ENCODE measurements at regions not wholly inside any gene's neighbourhood (a gene's known extent, or its start where the extent isn't known, plus 50 kb on each side); places are given as distances from the start of the nearest gene placed in this dataset.

GRCh38 chr2:5507367-5507766, 184.8 kb upstream of the SOX11 start:
- Histone ChIP-seq H3K9me3 (ENCODE audit: control insufficient read depth, low read length) (no peaks in the 10 kb centered on the region), H3K4me1 (ENCODE audit: control insufficient read depth, insufficient read depth, low read length, poor library complexity, severe bottlenecking) (no peaks in the 10 kb centered on the region), H3K27ac (ENCODE audit: low read depth, low read length, severe bottlenecking) (no peak overlapping the region), H3K4me3 (ENCODE audit: extremely low read depth, insufficient read depth, low read length, poor library complexity, severe bottlenecking) (no peak overlapping the region), H3K36me3 (ENCODE audit: control insufficient read depth, insufficient read depth, low read length) (no peaks in the 10 kb centered on the region)
- 65 to 80% methylated on average over 5 to 7 of the region's 10 CpGs for WGBS, 2 experiments (ENCODE audit: insufficient coverage in 2 of 2)

- Histone ChIP-seq H3K4me3 (ENCODE audit: extremely low read depth, insufficient read depth, low read length, poor library complexity, severe bottlenecking) (no peak overlapping the region), H3K36me3 (ENCODE audit: control insufficient read depth, insufficient read depth, low read length) (no peaks in the 10 kb centered on the region), H3K9me3 (ENCODE audit: control insufficient read depth, low read length) (no peaks in the 10 kb centered on the region), H3K27ac (ENCODE audit: low read depth, low read length, severe bottlenecking) (no peak overlapping the region), H3K4me1 (ENCODE audit: control insufficient read depth, insufficient read depth, low read length, poor library complexity, severe bottlenecking) (no peaks in the 10 kb centered on the region)
- WGBS, 2 experiments (ENCODE audit: insufficient coverage in 2 of 2) = 90 to 94% methylated on average over 7 of the region's 7 CpGs
These were observed 182.8 kb upstream of the SOX11 start for GRCh38 chr2:5509362-5509761.

DNA sequence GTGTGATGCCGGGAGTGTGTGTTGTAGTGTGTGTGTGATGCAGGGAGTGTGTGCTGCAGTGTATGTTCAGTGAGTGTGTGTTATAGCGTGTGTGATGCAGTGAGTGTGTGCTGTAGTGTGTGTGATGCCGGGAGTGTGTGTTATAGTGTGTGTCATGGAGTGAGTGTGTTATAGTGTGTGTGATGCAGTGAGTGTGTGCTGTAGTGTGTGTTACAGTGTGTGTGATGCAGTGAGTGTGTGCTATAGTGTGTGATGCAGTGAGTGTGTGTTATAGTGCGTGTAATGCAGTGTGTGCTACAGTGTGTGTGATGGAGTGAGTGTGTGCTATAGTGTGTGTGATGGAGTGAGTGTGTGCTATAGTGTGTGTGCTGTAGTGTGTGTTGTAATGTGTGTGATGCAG, 182.1 kb upstream of the SOX11 start:
- WGBS, 2 experiments (ENCODE audit: insufficient coverage in 2 of 2) = 66 to 69% methylated on average over 4 of the region's 4 CpGs
- H3K4me1 ChIP-seq (ENCODE audit: control insufficient read depth, insufficient read depth, low read length, poor library complexity, severe bottlenecking) = no peaks in the 10 kb centered on the region
- H3K4me3 ChIP-seq (ENCODE audit: extremely low read depth, insufficient read depth, low read length, poor library complexity, severe bottlenecking) = no peak overlapping the region
- no peaks in the 10 kb centered on the region for H3K36me3 ChIP-seq (ENCODE audit: control insufficient read depth, insufficient read depth, low read length)
- H3K9me3 ChIP-seq (ENCODE audit: control insufficient read depth, low read length) = no peaks in the 10 kb centered on the region
- H3K27ac ChIP-seq (ENCODE audit: low read depth, low read length, severe bottlenecking) = no peak overlapping the region

DNA sequence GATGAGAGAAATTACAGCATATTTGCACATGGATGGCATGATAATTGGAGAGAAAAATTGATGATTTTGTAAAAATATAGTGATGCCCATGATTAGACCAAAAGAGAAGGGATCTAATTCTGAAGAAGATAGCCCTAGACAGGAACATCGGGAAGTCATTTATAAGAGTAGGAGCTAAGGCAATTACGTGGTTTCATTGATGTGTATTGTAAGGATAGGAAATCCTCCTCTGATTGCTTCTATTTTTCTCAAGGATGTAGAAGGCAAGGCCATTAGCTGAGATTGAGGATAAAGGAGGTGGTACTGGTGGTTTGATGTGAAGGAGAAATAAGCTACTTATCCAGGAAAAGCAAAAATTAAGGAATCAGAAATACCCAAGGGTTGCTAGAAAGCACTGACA, 176.5 kb upstream of the SOX11 start:
- Histone ChIP-seq H3K4me3 (ENCODE audit: extremely low read depth, insufficient read depth, low read length, poor library complexity, severe bottlenecking) (no peak overlapping the region), H3K4me1 (ENCODE audit: control insufficient read depth, insufficient read depth, low read length, poor library complexity, severe bottlenecking) (peaks cover 7% of the 10 kb centered on the region), H3K9me3 (ENCODE audit: control insufficient read depth, low read length) (no peaks in the 10 kb centered on the region), H3K27ac (ENCODE audit: low read depth, low read length, severe bottlenecking) (no peak overlapping the region), H3K36me3 (ENCODE audit: control insufficient read depth, insufficient read depth, low read length) (no peaks in the 10 kb centered on the region)
- WGBS, 2 experiments (ENCODE audit: insufficient coverage in 2 of 2) = 100% methylated on average over 1 of the region's 2 CpGs; no CpG with 5 or more reads in 1 of the 2 experiments

DNA sequence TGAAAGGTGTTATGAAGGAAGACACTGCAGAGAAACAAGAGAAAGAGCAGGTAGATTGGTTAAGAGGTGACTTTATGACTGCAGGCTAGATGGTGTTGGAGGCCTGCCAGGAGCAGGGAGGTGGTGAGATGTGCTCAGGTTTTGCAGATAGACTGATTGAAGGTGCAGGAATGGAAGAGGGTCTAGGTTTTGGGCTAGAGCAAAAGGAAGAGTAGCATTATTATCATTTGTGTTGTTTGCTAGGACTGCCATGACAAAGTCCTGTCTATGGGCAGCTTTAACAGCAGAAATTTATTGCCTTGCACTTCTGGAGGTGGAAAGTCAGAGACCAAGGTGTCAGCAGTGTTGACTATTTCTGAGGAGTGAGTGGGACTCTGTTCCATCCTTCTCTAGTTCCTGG, 172.9 kb upstream of the SOX11 start:
- no peaks in the 10 kb centered on the region for H3K36me3 ChIP-seq (ENCODE audit: control insufficient read depth, insufficient read depth, low read length)
- H3K4me3 ChIP-seq (ENCODE audit: extremely low read depth, insufficient read depth, low read length, poor library complexity, severe bottlenecking) = no peak overlapping the region
- H3K27ac ChIP-seq (ENCODE audit: low read depth, low read length, severe bottlenecking) = no peak overlapping the region

DNA sequence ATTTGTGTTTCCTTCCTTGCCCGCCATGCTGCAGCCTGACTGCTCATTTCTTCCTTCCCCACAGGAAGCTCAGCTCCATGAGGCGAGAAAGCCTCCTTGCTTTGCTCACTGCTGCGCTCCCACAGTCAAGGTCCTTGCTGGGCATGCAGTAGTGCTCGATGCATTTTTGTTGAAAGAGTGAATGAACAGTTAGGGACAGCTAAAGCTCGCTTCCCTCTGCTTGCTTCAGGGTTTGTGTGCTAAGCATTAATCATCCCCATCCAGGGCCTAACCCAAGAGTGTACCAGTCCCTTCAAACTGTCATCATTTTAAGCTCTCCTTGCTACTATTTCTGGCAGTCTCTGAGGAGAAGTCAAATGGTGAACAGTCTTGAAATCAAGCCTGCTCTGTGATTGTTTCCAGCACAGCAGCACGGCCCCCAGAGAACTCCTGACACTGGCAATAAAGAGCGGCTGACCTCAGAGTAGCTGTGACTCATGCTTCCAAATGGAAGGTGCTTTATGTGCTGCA, 171.7 kb upstream of the SOX11 start:
- WGBS, 2 experiments (ENCODE audit: insufficient coverage in 2 of 2) = 58 to 65% methylated on average over 4 to 7 of the region's 7 CpGs
- no peak overlapping the region for H3K4me3 ChIP-seq (ENCODE audit: extremely low read depth, insufficient read depth, low read length, poor library complexity, severe bottlenecking)
- H3K4me1 ChIP-seq (ENCODE audit: control insufficient read depth, insufficient read depth, low read length, poor library complexity, severe bottlenecking) = peaks cover 16% of the 10 kb centered on the region
- H3K36me3 ChIP-seq (ENCODE audit: control insufficient read depth, insufficient read depth, low read length) = no peaks in the 10 kb centered on the region
- H3K9me3 ChIP-seq (ENCODE audit: control insufficient read depth, low read length) = no peaks in the 10 kb centered on the region
- peak overlapping the region; percentile 93 for H3K27ac ChIP-seq (ENCODE audit: low read depth, low read length, severe bottlenecking)

More for the DNA sequence above, 172.9 kb upstream of the SOX11 start:
- Histone ChIP-seq H3K4me1 (ENCODE audit: control insufficient read depth, insufficient read depth, low read length, poor library complexity, severe bottlenecking) (peaks cover 16% of the 10 kb centered on the region), H3K9me3 (ENCODE audit: control insufficient read depth, low read length) (no peaks in the 10 kb centered on the region)

DNA sequence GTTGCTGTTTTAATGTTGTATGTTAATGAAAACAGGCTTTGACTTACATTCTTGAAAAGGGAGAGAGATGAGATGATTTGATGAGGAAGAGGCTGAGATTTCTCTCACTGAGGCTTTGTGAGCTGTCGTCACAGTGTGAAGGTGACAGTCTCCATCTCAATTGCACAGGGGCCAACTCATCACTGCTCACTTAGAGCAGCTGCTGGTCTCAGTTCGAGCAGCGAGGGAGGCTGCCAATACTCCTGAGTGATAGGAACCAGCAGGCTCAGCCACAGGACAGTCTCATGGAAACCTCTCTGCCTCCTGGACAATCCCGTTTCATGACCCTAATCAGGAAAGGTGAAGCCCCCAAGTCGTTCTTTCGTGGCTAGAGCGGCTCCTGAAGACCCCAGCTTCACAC, 170.7 kb upstream of the SOX11 start:
- Histone ChIP-seq H3K4me1 (ENCODE audit: control insufficient read depth, insufficient read depth, low read length, poor library complexity, severe bottlenecking) (peaks cover 16% of the 10 kb centered on the region), H3K36me3 (ENCODE audit: control insufficient read depth, insufficient read depth, low read length) (no peaks in the 10 kb centered on the region), H3K9me3 (ENCODE audit: control insufficient read depth, low read length) (no peaks in the 10 kb centered on the region), H3K4me3 (ENCODE audit: extremely low read depth, insufficient read depth, low read length, poor library complexity, severe bottlenecking) (no peak overlapping the region), H3K27ac (ENCODE audit: low read depth, low read length, severe bottlenecking) (peak overlapping the region; percentile 93)
- 68 to 74% methylated on average over 5 to 7 of the region's 7 CpGs for WGBS, 2 experiments (ENCODE audit: insufficient coverage in 2 of 2)

DNA sequence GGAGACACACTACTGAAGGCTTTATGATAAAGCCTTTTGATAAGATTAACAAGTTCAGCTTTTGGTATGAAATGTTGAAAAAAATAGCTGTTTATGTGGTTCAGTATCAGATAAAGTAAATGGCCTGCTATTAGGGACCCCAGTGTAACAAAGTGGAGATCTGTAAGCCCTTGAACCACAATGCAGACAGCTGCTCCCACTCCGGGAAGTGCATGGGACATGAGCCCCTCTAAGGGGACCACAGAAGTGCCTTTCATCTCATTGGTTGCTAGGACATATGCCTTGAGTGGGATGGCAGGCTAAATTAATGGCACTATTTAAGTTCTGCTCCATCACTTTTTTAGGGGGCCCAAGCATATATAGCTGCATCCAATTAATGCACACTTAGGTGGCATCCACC, 167.6 kb upstream of the SOX11 start:
- WGBS, 2 experiments (ENCODE audit: insufficient coverage in 2 of 2) = 83 to 100% methylated on average over 1 of the region's 1 CpG
- no peak overlapping the region for H3K4me3 ChIP-seq (ENCODE audit: extremely low read depth, insufficient read depth, low read length, poor library complexity, severe bottlenecking)
- H3K4me1 ChIP-seq (ENCODE audit: control insufficient read depth, insufficient read depth, low read length, poor library complexity, severe bottlenecking) = peaks cover 16% of the 10 kb centered on the region
- H3K36me3 ChIP-seq (ENCODE audit: control insufficient read depth, insufficient read depth, low read length) = no peaks in the 10 kb centered on the region
- H3K27ac ChIP-seq (ENCODE audit: low read depth, low read length, severe bottlenecking) = no peak overlapping the region
- H3K9me3 ChIP-seq (ENCODE audit: control insufficient read depth, low read length) = no peaks in the 10 kb centered on the region

- H3K36me3 ChIP-seq (ENCODE audit: control insufficient read depth, insufficient read depth, low read length) = no peaks in the 10 kb centered on the region
- H3K4me1 ChIP-seq (ENCODE audit: control insufficient read depth, insufficient read depth, low read length, poor library complexity, severe bottlenecking) = no peaks in the 10 kb centered on the region
- WGBS, 2 experiments (ENCODE audit: insufficient coverage in 2 of 2) = 90 to 92% methylated on average over 8 of the region's 8 CpGs
These were observed 163.5 kb upstream of the SOX11 start for GRCh38 chr2:5528706-5529105.

GRCh38 chr2:5530011-5530696, 162.0 kb upstream of the SOX11 start:
- no peaks in the 10 kb centered on the region for H3K4me1 ChIP-seq (ENCODE audit: control insufficient read depth, insufficient read depth, low read length, poor library complexity, severe bottlenecking)
- no peak overlapping the region for H3K27ac ChIP-seq (ENCODE audit: low read depth, low read length, severe bottlenecking)
- no peaks in the 10 kb centered on the region for H3K36me3 ChIP-seq (ENCODE audit: control insufficient read depth, insufficient read depth, low read length)
- no peaks in the 10 kb centered on the region for H3K9me3 ChIP-seq (ENCODE audit: control insufficient read depth, low read length)
- 93 to 96% methylated on average over 9 of the region's 11 CpGs for WGBS, 2 experiments (ENCODE audit: insufficient coverage in 2 of 2)
- H3K4me3 ChIP-seq (ENCODE audit: extremely low read depth, insufficient read depth, low read length, poor library complexity, severe bottlenecking) = no peak overlapping the region

More at GRCh38 chr2:5528706-5529105, 163.5 kb upstream of the SOX11 start:
- Histone ChIP-seq H3K27ac (ENCODE audit: low read depth, low read length, severe bottlenecking) (no peak overlapping the region), H3K4me3 (ENCODE audit: extremely low read depth, insufficient read depth, low read length, poor library complexity, severe bottlenecking) (no peak overlapping the region), H3K9me3 (ENCODE audit: control insufficient read depth, low read length) (no peaks in the 10 kb centered on the region)

- H3K4me3 ChIP-seq (ENCODE audit: extremely low read depth, insufficient read depth, low read length, poor library complexity, severe bottlenecking) = no peak overlapping the region
- H3K27ac ChIP-seq (ENCODE audit: low read depth, low read length, severe bottlenecking) = no peak overlapping the region
- H3K36me3 ChIP-seq (ENCODE audit: control insufficient read depth, insufficient read depth, low read length) = no peaks in the 10 kb centered on the region
- peaks cover 5% of the 10 kb centered on the region for H3K4me1 ChIP-seq (ENCODE audit: control insufficient read depth, insufficient read depth, low read length, poor library complexity, severe bottlenecking)
- WGBS, 2 experiments (ENCODE audit: insufficient coverage in 2 of 2) = 80% methylated on average over 2 of the region's 3 CpGs; no CpG with 5 or more reads in 1 of the 2 experiments
- no peaks in the 10 kb centered on the region for H3K9me3 ChIP-seq (ENCODE audit: control insufficient read depth, low read length)
These were observed 156.9 kb upstream of the SOX11 start for GRCh38 chr2:5535301-5535700.
